ENCODE measurements at regions not wholly inside any gene's neighbourhood (a gene's known extent, or its start where the extent isn't known, plus 50 kb on each side); places are given as distances from the start of the nearest gene placed in this dataset.

DNA sequence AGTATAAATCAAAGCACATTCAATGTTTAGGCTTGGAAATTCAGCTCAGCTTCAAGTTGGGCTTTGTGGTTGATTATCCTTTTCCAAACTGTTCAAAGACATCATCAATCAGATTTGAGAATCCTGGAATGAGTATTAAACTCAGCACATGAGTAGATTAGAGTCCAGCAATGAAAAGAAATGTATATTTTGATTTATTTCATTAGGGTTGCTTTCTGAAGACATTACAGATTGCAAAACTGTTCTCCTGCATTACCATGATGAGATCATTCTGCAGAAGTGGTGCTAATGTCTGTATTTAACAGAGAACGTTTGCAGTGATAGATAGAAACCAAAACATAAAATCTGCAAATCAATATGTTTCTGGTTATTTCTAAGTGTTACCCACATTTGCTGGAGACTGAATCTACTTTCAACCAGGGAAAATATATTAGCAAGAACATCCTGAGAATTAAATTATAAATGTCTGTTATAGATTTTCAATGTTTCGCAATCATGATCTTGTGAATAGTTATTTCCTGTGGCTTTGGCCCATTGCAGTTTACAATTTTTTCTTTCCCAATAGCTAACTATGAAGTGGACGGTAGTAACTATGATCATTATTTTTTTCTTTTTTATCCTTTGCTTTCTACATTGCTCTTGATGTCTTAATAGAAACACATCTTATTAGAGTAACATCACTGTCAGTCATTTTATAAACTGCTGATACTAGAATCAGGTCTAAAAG, 1125.7 kb upstream of the GOT2 start:
- intact Hi-C loops (cut with micrococcal nuclease; ENCODE audit: unreplicated experiment): no loop called here
- H3K9me3 ChIP-seq (replicated peaks; ENCODE audit: control insufficient read depth, insufficient read depth, low read length): no peaks in the 10 kb centered on the region
- RAD21 ChIA-PET (ENCODE audit: unreplicated experiment): no interaction called here
- no peak for TF ChIP-seq CREB1 (IDR thresholded peaks at IDR 0.05; ENCODE audit: low read depth)
- TF ChIP-seq ZZZ3 (IDR thresholded peaks at IDR 0.05; ENCODE audit: control insufficient read depth, insufficient read length, low read depth): no peak
- no peak for TF ChIP-seq CEBPB (IDR thresholded peaks at IDR 0.05; ENCODE audit: borderline replicate concordance in 1 of 2, low read depth in 2 of 2, low read length in 2 of 2)
- TF ChIP-seq SIX5 (IDR thresholded peaks at IDR 0.05; ENCODE audit: low read depth, low read length, severe bottlenecking): no peak
- TF ChIP-seq BHLHE40 (IDR thresholded peaks at IDR 0.05; ENCODE audit: borderline replicate concordance in 1 of 2, low read depth in 2 of 2, low read length in 1 of 2): no peak
- TF ChIP-seq PAX5 (IDR thresholded peaks at IDR 0.05; ENCODE audit: borderline replicate concordance, low read depth, low read length): no peak
- CTCF ChIA-PET: no interaction called here
- no peaks in the 10 kb centered on the region for H3K27me3 ChIP-seq (replicated peaks in 1 of 2; ENCODE audit: control insufficient read depth in 2 of 2, insufficient read depth in 2 of 2, low read length in 1 of 2)
- no peak for ATAC-seq
- in situ Hi-C loops (cut with MboI): no loop called here
- no TSS peak for BruUV-seq (replicated peaks)
- no peaks in the 10 kb centered on the region for H4K20me1 ChIP-seq (ENCODE audit: control insufficient read depth, insufficient read depth)
- no peaks in the 10 kb centered on the region for H3K79me2 ChIP-seq (ENCODE audit: control insufficient read depth, insufficient read depth, low read length)
- no peak overlapping the region for H3K9ac ChIP-seq (ENCODE audit: control insufficient read depth, insufficient read depth, low read length)
- WGBS (ENCODE audit: insufficient coverage, insufficient replicate concordance, low lambda C conversion rate, missing lambda C conversion rate): 58% methylated on average over 3 of the region's 3 CpGs
- no peaks in the 10 kb centered on the region for H3K36me3 ChIP-seq (ENCODE audit: control insufficient read depth in 2 of 2, insufficient read depth in 2 of 2, low read length in 1 of 2)
- SMC1A ChIA-PET (ENCODE audit: uncharacterized antibody, unreplicated experiment): no interaction called here
- H3K4me2 ChIP-seq (ENCODE audit: control insufficient read depth, insufficient read depth): no peak overlapping the region
- H2AFZ ChIP-seq (ENCODE audit: control insufficient read depth, low read depth, low read length): no peak overlapping the region
- POLR2A ChIA-PET: no interaction called here
- H3K4me1 ChIP-seq (ENCODE audit: control insufficient read depth, insufficient read depth, low read length): no peaks in the 10 kb centered on the region
- no peak overlapping the region for H3K4me3 ChIP-seq
- DNase-seq (ENCODE audit: low read depth, low spot score): no peak
- FAIRE-seq: no peak
- H3K27ac ChIP-seq (ENCODE audit: control insufficient read depth, insufficient read depth): no peak overlapping the region

DNA sequence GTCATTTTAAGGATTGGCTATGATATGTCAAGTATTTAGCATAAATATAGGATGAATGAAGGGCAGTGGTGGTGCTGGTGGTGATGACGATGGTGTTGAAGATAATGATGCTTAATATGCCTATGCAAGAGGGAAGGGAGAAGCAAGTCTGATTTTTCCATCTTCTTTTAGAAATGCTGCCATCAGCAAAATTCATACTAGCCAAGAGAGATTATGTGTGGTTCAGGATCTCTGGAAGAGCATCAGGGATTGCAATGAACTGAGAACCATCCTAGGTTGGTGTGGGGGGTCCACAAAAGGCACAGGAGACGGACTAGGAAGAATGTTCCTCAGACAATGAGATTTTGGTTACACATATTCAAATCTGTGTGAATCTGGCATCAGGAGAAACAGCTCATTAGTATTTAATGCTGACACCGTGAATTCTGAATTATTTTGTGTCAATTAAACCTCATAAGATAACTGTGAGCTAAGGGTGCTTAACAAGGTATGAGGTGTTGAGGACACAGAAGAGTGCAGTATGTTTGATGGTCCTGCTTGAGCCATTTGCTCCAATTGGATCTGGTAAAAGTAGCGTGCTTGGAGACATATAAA, 1120.8 kb upstream of the GOT2 start:
- Histone ChIP-seq H3K4me1 (ENCODE audit: control insufficient read depth, insufficient read depth, low read length) (no peaks in the 10 kb centered on the region), H3K9ac (ENCODE audit: control insufficient read depth, insufficient read depth, low read length) (no peak overlapping the region), H3K4me2 (ENCODE audit: control insufficient read depth, insufficient read depth) (no peak overlapping the region), H3K36me3 (ENCODE audit: control insufficient read depth in 2 of 2, insufficient read depth in 2 of 2, low read length in 1 of 2) (no peaks in the 10 kb centered on the region), H4K20me1 (ENCODE audit: control insufficient read depth, insufficient read depth) (no peaks in the 10 kb centered on the region), H3K79me2 (ENCODE audit: control insufficient read depth, insufficient read depth, low read length) (no peaks in the 10 kb centered on the region), H3K4me3 (no peak overlapping the region), H2AFZ (ENCODE audit: control insufficient read depth, low read depth, low read length) (no peak overlapping the region), H3K27me3 (replicated peaks in 1 of 2; ENCODE audit: control insufficient read depth in 2 of 2, insufficient read depth in 2 of 2, low read length in 1 of 2) (no peaks in the 10 kb centered on the region), H3K9me3 (replicated peaks; ENCODE audit: control insufficient read depth, insufficient read depth, low read length) (no peaks in the 10 kb centered on the region), H3K27ac (ENCODE audit: control insufficient read depth, insufficient read depth) (no peak overlapping the region)
- no TSS peak for BruUV-seq (replicated peaks)
- TF ChIP-seq YY1 (IDR thresholded peaks at IDR 0.05; ENCODE audit: low read depth, low read length) (no peak), EGR1 (IDR thresholded peaks at IDR 0.05; ENCODE audit: borderline replicate concordance in 1 of 2, low read depth in 2 of 2, low read length in 2 of 2) (no peak), MTA3 (IDR thresholded peaks at IDR 0.05; ENCODE audit: borderline replicate concordance, low read length) (no peak), BHLHE40 (IDR thresholded peaks at IDR 0.05; ENCODE audit: borderline replicate concordance in 1 of 2, low read depth in 2 of 2, low read length in 1 of 2) (no peak)
- TF ChIP-seq, protein P1, sequence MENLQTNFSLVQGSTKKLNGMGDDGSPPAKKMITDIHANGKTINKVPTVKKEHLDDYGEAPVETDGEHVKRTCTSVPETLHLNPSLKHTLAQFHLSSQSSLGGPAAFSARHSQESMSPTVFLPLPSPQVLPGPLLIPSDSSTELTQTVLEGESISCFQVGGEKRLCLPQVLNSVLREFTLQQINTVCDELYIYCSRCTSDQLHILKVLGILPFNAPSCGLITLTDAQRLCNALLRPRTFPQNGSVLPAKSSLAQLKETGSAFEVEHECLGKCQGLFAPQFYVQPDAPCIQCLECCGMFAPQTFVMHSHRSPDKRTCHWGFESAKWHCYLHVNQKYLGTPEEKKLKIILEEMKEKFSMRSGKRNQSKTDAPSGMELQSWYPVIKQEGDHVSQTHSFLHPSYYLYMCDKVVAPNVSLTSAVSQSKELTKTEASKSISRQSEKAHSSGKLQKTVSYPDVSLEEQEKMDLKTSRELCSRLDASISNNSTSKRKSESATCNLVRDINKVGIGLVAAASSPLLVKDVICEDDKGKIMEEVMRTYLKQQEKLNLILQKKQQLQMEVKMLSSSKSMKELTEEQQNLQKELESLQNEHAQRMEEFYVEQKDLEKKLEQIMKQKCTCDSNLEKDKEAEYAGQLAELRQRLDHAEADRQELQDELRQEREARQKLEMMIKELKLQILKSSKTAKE (IDR thresholded peaks at IDR 0.05; ENCODE audit: low read depth, poor library complexity, severe bottlenecking): no peak
- ChIA-PET RAD21 (ENCODE audit: unreplicated experiment) (no interaction called here), SMC1A (ENCODE audit: uncharacterized antibody, unreplicated experiment) (no interaction called here), POLR2A (no interaction called here), CTCF (no interaction called here)
- no peak for ATAC-seq
- WGBS (ENCODE audit: insufficient coverage, insufficient replicate concordance, low lambda C conversion rate, missing lambda C conversion rate): 4% methylated on average over 4 of the region's 4 CpGs
- in situ Hi-C loops (cut with MboI) (no loop called here), intact Hi-C loops (cut with micrococcal nuclease; ENCODE audit: unreplicated experiment) (no loop called here)
- FAIRE-seq: no peak
- no peak for DNase-seq (ENCODE audit: low read depth, low spot score)
